H9 (cell line): ENCODE measurements at regions not wholly inside any gene's neighbourhood (a gene's known extent, or its start where the extent isn't known, plus 50 kb on each side); places are given as distances from the start of the nearest gene placed in this dataset.

Experiments used
- DNase-seq: peaks from one replicate; pipeline ENCODE4 v3.0.0-alpha.2; 2017
- H2AFZ ChIP-seq: one replicate; pipeline ENCODE4 v1.6.1; 2013; ENCODE audit warnings: mild to moderate bottlenecking, low read length, control low read depth, moderate library complexity
- H2AK5ac ChIP-seq: 2 replicates; pipeline ENCODE4 v1.6.1; 2013; ENCODE audit warnings: low read length, control low read depth, mixed read lengths; ENCODE audit not compliant: insufficient read length
- H2BK120ac ChIP-seq: one replicate; pipeline ENCODE4 v1.6.1; 2013; ENCODE audit warnings: low read depth, mild to moderate bottlenecking, low read length, control low read depth, inconsistent platforms; ENCODE audit not compliant: poor library complexity, severe bottlenecking
- H2BK12ac ChIP-seq: 2 replicates; pipeline ENCODE4 v1.6.1; 2013; ENCODE audit warnings: low read length, control low read depth, mixed read lengths, low read depth; ENCODE audit not compliant: insufficient read length
- H2BK15ac ChIP-seq: 2 replicates; pipeline ENCODE4 v1.6.1; 2013; ENCODE audit warnings: low read depth, low read length, control low read depth
- H2BK20ac ChIP-seq: one replicate; pipeline ENCODE4 v1.6.1; 2013; ENCODE audit warnings: low read depth, mild to moderate bottlenecking, low read length, control low read depth, inconsistent platforms; ENCODE audit not compliant: poor library complexity, severe bottlenecking
- H2BK5ac ChIP-seq: 2 replicates; pipeline ENCODE4 v1.6.1; 2013; ENCODE audit warnings: low read length, control low read depth, mixed read lengths; ENCODE audit not compliant: insufficient read length
- H3K14ac ChIP-seq: 2 replicates; pipeline ENCODE4 v1.6.1; 2013; ENCODE audit warnings: low read length, control low read depth; ENCODE audit not compliant: insufficient read depth
- H3K18ac ChIP-seq: 2 replicates; pipeline ENCODE4 v1.6.1; 2013; ENCODE audit warnings: low read depth, mild to moderate bottlenecking, mixed read lengths, low read length, control low read depth; ENCODE audit not compliant: insufficient read length
- H3K23ac ChIP-seq: 2 replicates; pipeline ENCODE4 v1.6.1; 2013; ENCODE audit warnings: low read length, control low read depth, mixed read lengths, low read depth; ENCODE audit not compliant: insufficient read length
- H3K23me2 ChIP-seq: 2 replicates; pipeline ENCODE4 v1.6.1; 2013; ENCODE audit warnings: low read depth, mild to moderate bottlenecking, mixed read lengths, low read length, control low read depth; ENCODE audit not compliant: insufficient read length, poor library complexity, severe bottlenecking
- H3K27ac ChIP-seq: 2 replicates; pipeline ENCODE4 v1.5.1; 2013; ENCODE audit warnings: low read length, control low read depth, mixed read lengths, low read depth; ENCODE audit not compliant: insufficient read length
- H3K27me3 ChIP-seq: 2 replicates; pipeline ENCODE4 v1.6.1; 2013; ENCODE audit warnings: low read length, control low read depth, inconsistent platforms; ENCODE audit not compliant: insufficient read depth
- H3K4ac ChIP-seq: 2 replicates; pipeline ENCODE4 v1.6.1; 2013; ENCODE audit warnings: low read depth, mild to moderate bottlenecking, control low read depth, inconsistent platforms, low read length, moderate library complexity
- H3K4me1 ChIP-seq: 2 replicates; pipeline ENCODE4 v1.6.1; 2013; ENCODE audit warnings: low read length, control low read depth, inconsistent platforms; ENCODE audit not compliant: insufficient read depth
- H3K4me2 ChIP-seq: 2 replicates; pipeline ENCODE4 v1.6.1; 2013; ENCODE audit warnings: low read length, control low read depth, mixed read lengths; ENCODE audit not compliant: insufficient read length, insufficient read depth
- H3K56ac ChIP-seq: 2 replicates; pipeline ENCODE4 v1.6.1; 2013; ENCODE audit warnings: low read depth, mild to moderate bottlenecking, mixed read lengths, low read length, control low read depth; ENCODE audit not compliant: insufficient read length
- H3K79me1 ChIP-seq: 2 replicates; pipeline ENCODE4 v1.6.1; 2013; ENCODE audit warnings: low read depth, mild to moderate bottlenecking, moderate library complexity, low read length, control low read depth, inconsistent platforms; ENCODE audit not compliant: insufficient read depth, poor library complexity, severe bottlenecking
- H3K79me2 ChIP-seq: 2 replicates; pipeline ENCODE4 v1.6.1; 2013; ENCODE audit warnings: low read length, control low read depth, inconsistent platforms; ENCODE audit not compliant: insufficient read depth
- H3K9ac ChIP-seq: 2 replicates; pipeline ENCODE4 v1.6.1; 2013; ENCODE audit warnings: low read length, control low read depth, mixed read lengths; ENCODE audit not compliant: insufficient read length; ENCODE audit errors: extremely low read depth
- H3K9me3 ChIP-seq: one replicate; pipeline ENCODE4 v1.6.1; 2013; ENCODE audit warnings: low read depth, low read length, inconsistent platforms; ENCODE audit not compliant: control insufficient read depth
- H3T11ph ChIP-seq: one replicate; pipeline ENCODE4 v1.6.1; 2013; ENCODE audit warnings: mild to moderate bottlenecking, low read length, control low read depth, inconsistent platforms
- H4K20me1 ChIP-seq: one replicate; pipeline ENCODE4 v1.6.1; 2013; ENCODE audit not compliant: control insufficient read depth, insufficient read length, insufficient read depth
- H4K5ac ChIP-seq: 2 replicates; pipeline ENCODE4 v1.6.1; 2013; ENCODE audit warnings: low read depth, mild to moderate bottlenecking, mixed read lengths, low read length, control low read depth; ENCODE audit not compliant: insufficient read length
- H4K8ac ChIP-seq: replicated peaks from 2 replicates; pipeline ENCODE4 v1.6.1; 2013; ENCODE audit warnings: low read length, control low read depth, mixed read lengths, low read depth; ENCODE audit not compliant: insufficient read length
- H4K91ac ChIP-seq: 2 replicates; pipeline ENCODE4 v1.6.1; 2013; ENCODE audit warnings: low read depth, mild to moderate bottlenecking, moderate library complexity, mixed read lengths, low read length, control low read depth; ENCODE audit not compliant: insufficient read length
- H3K27ac Mint-ChIP-seq, 3 experiments: 2 replicates in 2 of 3; 3 replicates in 1 of 3; pipeline ENCODE4 v1.8.0; 2020 to 2021; ENCODE audit warnings: mixed read lengths in 3 of 3, mild to moderate bottlenecking in 1 of 3, moderate library complexity in 1 of 3
- H3K27me3 Mint-ChIP-seq: 2 replicates; pipeline ENCODE4 v1.8.0; 2021; ENCODE audit warnings: low read depth, mild to moderate bottlenecking, moderate library complexity, mixed read lengths
- H3K36me3 Mint-ChIP-seq, 3 experiments: 2 replicates in 2 of 3; 3 replicates in 1 of 3; pipeline ENCODE4 v1.8.0; 2020 to 2021; ENCODE audit warnings: low read depth in 3 of 3, mixed read lengths in 3 of 3; ENCODE audit not compliant: insufficient read depth in 1 of 3
- H3K4me1 Mint-ChIP-seq, 2 experiments: 2 replicates each; pipeline ENCODE4 v1.8.0; 2020; ENCODE audit warnings: mixed read lengths in 2 of 2
- H3K4me3 Mint-ChIP-seq, 2 experiments: 2 replicates in 1 of 2; 3 replicates in 1 of 2; pipeline ENCODE4 v1.8.0; 2020 to 2021; ENCODE audit warnings: mild to moderate bottlenecking in 2 of 2, mixed read lengths in 2 of 2, moderate library complexity in 1 of 2
- H3K9me3 Mint-ChIP-seq, 2 experiments: 2 replicates in 1 of 2; 3 replicates in 1 of 2; pipeline ENCODE4 v1.8.0; 2020; ENCODE audit warnings: mild to moderate bottlenecking in 2 of 2, mixed read lengths in 2 of 2, moderate library complexity in 1 of 2
- CTCF ChIP-seq: fragments of 200-600 bp; sonication (generic); conservative IDR thresholded peaks from 3 replicates; pipeline ENCODE4 v1.8.0; 2021; ENCODE audit warnings: antibody characterized with exemption, mild to moderate bottlenecking
- WGBS: extraction: QIAGEN DNeasy Blood & Tissue Kit; methylation state at CpG from one replicate; pipeline ENCODE4 v1.1.7; 2013; ENCODE audit warnings: missing lambda C conversion rate, low lambda C conversion rate, mixed read lengths; ENCODE audit not compliant: insufficient read length; ENCODE audit errors: extremely low coverage; 5-methylcytosine and 5-hydroxymethylcytosine counted together

GRCh38 chr5:144566747-144567420 lies 396.2 kb downstream of the KCTD16 start:
- H3K79me1 ChIP-seq: no peaks in the 10 kb centered on the region
- H2BK12ac ChIP-seq: no peak overlapping the region
- peaks cover 3% of the 10 kb centered on the region; the same call in 1 of the 2 replicates for H3K4me1 ChIP-seq
- H4K8ac ChIP-seq: no peak overlapping the region
- no peak overlapping the region for H4K91ac ChIP-seq
- no peak for DNase-seq
- H3K56ac ChIP-seq: no peak overlapping the region
- no peak overlapping the region for H2BK20ac ChIP-seq
- TF ChIP-seq CTCF: no peak
- H3K4me1 Mint-ChIP-seq: peaks cover 10% of the 10 kb centered on the region in 2 experiments
- H3K27me3 Mint-ChIP-seq: no peaks in the 10 kb centered on the region
- H3K23ac ChIP-seq: no peak overlapping the region
- no peak overlapping the region for H2AFZ ChIP-seq
- no peaks in the 10 kb centered on the region for H3K27me3 ChIP-seq
- H4K5ac ChIP-seq: no peak overlapping the region
- H3K4me2 ChIP-seq: no peak overlapping the region
- H3K27ac ChIP-seq: no peak overlapping the region
- H2BK15ac ChIP-seq: no peak overlapping the region
- no peak overlapping the region for H3K9ac ChIP-seq
- H3T11ph ChIP-seq: no peak overlapping the region
- H3K14ac ChIP-seq: no peak overlapping the region
- H3K4me3 Mint-ChIP-seq: no peak overlapping the region
- H3K18ac ChIP-seq: no peak overlapping the region
- H3K23me2 ChIP-seq: no peaks in the 10 kb centered on the region
- peak overlapping the region in 2 of 3 experiments; percentile 38 to 84; a peak in 3 of 7 replicates for H3K27ac Mint-ChIP-seq
- peaks cover 2 to 29% (median 6%) of the 10 kb centered on the region in 3 experiments for H3K36me3 Mint-ChIP-seq
- no peaks in the 10 kb centered on the region for H3K79me2 ChIP-seq
- no peak overlapping the region for H2BK120ac ChIP-seq
- no peak overlapping the region for H2BK5ac ChIP-seq
- no CpG with 5 or more reads among the region's 3 CpGs for WGBS
- no peak overlapping the region for H2AK5ac ChIP-seq
- no peaks in the 10 kb centered on the region for H3K9me3 ChIP-seq
- no peaks in the 10 kb centered on the region for H4K20me1 ChIP-seq
- no peak overlapping the region for H3K4ac ChIP-seq
- H3K9me3 Mint-ChIP-seq: peaks cover 15 to 18% of the 10 kb centered on the region in 2 experiments
